CD4-positive, alpha-beta T cell treated with Interleukin-17A for 1 hour (primary cell): ENCODE measurements at regions not wholly inside any gene's neighbourhood (a gene's known extent, or its start where the extent isn't known, plus 50 kb on each side); places are given as distances from the start of the nearest gene placed in this dataset.
"Not testable (repeated sequence)": the region's sequence is repeated elsewhere in the genome, so short reads cannot be mapped to it uniquely, and the experiment has no call there.

Experiments used
- DNase-seq: peaks from one replicate; pipeline ENCODE4 v3.0.0-alpha.2; 2020

GRCh38 chr12:9364224-9365176 is 156.3 kb upstream of the PZP start:
- DNase-seq = peak; percentile 40

- no peak for DNase-seq
Measured at GRCh38 chr12:9363145-9363544, 154.9 kb upstream of the PZP start.

- no peak for DNase-seq
Measured at GRCh38 chr12:9361879-9362326, 153.7 kb upstream of the PZP start.

- not testable (repeated sequence) for DNase-seq
Measured at GRCh38 chr12:9354009-9354754, 146.0 kb upstream of the PZP start.

- DNase-seq = no peak
Measured at GRCh38 chr12:9351136-9351535, 142.9 kb upstream of the PZP start.

GRCh38 chr12:9349888-9350885 is 142.0 kb upstream of the PZP start:
- no peak for DNase-seq

GRCh38 chr12:9348906-9349518 is 140.8 kb upstream of the PZP start:
- no peak for DNase-seq

- DNase-seq = no peak
Measured at GRCh38 chr12:9347328-9348127, 139.3 kb upstream of the PZP start.

GRCh38 chr12:9346866-9347327 is 138.7 kb upstream of the PZP start:
- no peak for DNase-seq

GRCh38 chr12:9345171-9345570 is 137.0 kb upstream of the PZP start:
- peak; percentile 12 for DNase-seq

GRCh38 chr12:9344541-9344940 is 136.3 kb upstream of the PZP start:
- DNase-seq = no peak

GRCh38 chr12:9343731-9344130 is 135.5 kb upstream of the PZP start:
- no peak for DNase-seq

- DNase-seq = no peak
Measured at GRCh38 chr12:9342614-9343353, 134.6 kb upstream of the PZP start.

- peak; percentile 25 for DNase-seq
Measured at GRCh38 chr12:9341260-9341585, 133.0 kb upstream of the PZP start.

GRCh38 chr12:9340422-9341259 is 132.4 kb upstream of the PZP start:
- DNase-seq = no peak

GRCh38 chr12:9337656-9338055 is 129.5 kb upstream of the PZP start:
- no peak for DNase-seq

GRCh38 chr12:9336375-9337011 is 128.3 kb upstream of the PZP start:
- DNase-seq = not testable (repeated sequence)

- no peak for DNase-seq
Measured at GRCh38 chr12:9335867-9336266, 127.7 kb upstream of the PZP start.

- no peak for DNase-seq
Measured at GRCh38 chr12:9334964-9335363, 126.8 kb upstream of the PZP start.
